ENCODE measurements at regions not wholly inside any gene's neighbourhood (a gene's known extent, or its start where the extent isn't known, plus 50 kb on each side); places are given as distances from the start of the nearest gene placed in this dataset.

DNA sequence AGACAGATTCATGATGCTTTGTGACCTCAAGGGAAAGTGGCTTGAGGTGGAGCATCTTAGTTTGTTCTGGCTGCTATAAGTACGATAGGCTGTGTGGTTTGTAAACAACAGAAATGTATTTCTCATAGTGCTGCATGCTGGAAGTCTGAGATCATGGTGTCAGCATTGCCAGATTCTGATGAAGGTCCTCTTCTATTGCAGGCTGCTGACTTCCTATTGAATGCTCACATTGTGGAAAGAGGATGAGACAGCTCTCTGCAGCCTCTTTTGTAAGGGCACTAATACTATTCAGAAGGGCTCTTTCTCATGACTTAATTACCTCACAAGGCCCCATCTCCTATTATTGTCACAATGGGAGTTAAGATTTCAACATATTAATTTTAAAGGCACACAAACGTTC is 1674.0 kb upstream of the PCDH7 start:
- TF ChIP-seq RFX5 (IDR thresholded peaks at IDR 0.05), result no peak
- TF ChIP-seq TP53 (CRISPR knock-in tag; IDR thresholded peaks at IDR 0.05), result no peak
- no peak for TF ChIP-seq POLR2A (IDR thresholded peaks at IDR 0.05; ENCODE audit: low read length)
